HepG2 (cell line): ENCODE measurements at regions not wholly inside any gene's neighbourhood (a gene's known extent, or its start where the extent isn't known, plus 50 kb on each side); places are given as distances from the start of the nearest gene placed in this dataset.
"Not testable (repeated sequence)": the region's sequence is repeated elsewhere in the genome, so short reads cannot be mapped to it uniquely, and the experiment has no call there.

Source experiments
- ADNP ChIP-seq: sonication (generic); formaldehyde crosslinking; IDR thresholded peaks from 2 replicates; pipeline ENCODE4 v1.4.0; 2020; ENCODE audit warnings: missing genetic modification reagents
- CENPX ChIP-seq: sonication (generic); formaldehyde crosslinking; IDR thresholded peaks from 2 replicates; pipeline ENCODE4 v1.9.0; 2021; ENCODE audit warnings: mild to moderate bottlenecking, missing genetic modification reagents, moderate library complexity
- NR1H2 ChIP-seq: sonication (generic); formaldehyde crosslinking; IDR thresholded peaks from 2 replicates; pipeline ENCODE4 v1.8.1; 2022; ENCODE audit warnings: low read depth, missing genetic modification reagents, borderline replicate concordance
- POLR2A ChIP-seq, 2 experiments: IDR thresholded peaks; 2 replicates each; pipeline ENCODE4 v1.6.1; 2011; ENCODE audit warnings: low read depth in 2 of 2, low read length in 2 of 2, mild to moderate bottlenecking in 1 of 2, moderate library complexity in 1 of 2; ENCODE audit not compliant: insufficient read depth in 1 of 2
- SUZ12 ChIP-seq: fragments of 150-350 bp; IDR thresholded peaks from 2 replicates; pipeline ENCODE4 v1.6.1; 2014; ENCODE audit warnings: low read depth, low read length
- TP53 ChIP-seq: sonication (generic); formaldehyde crosslinking; conservative IDR thresholded peaks from 2 replicates; pipeline ENCODE4 v1.4.0; 2020; ENCODE audit warnings: missing genetic modification reagents
- ZNF274 ChIP-seq: sonication (generic); formaldehyde crosslinking; IDR thresholded peaks from 2 replicates; pipeline ENCODE4 v1.5.1; 2020; ENCODE audit warnings: mild to moderate bottlenecking, missing genetic modification reagents
- ZNF292 ChIP-seq: sonication (generic); formaldehyde crosslinking; IDR thresholded peaks from 2 replicates; pipeline ENCODE4 v1.8.1; 2022; ENCODE audit warnings: mild to moderate bottlenecking, low read depth, missing genetic modification reagents, borderline replicate concordance
- ZNF558 ChIP-seq: sonication (generic); formaldehyde crosslinking; IDR thresholded peaks from 2 replicates; pipeline ENCODE4 v1.9.0; 2022; ENCODE audit warnings: mild to moderate bottlenecking, missing genetic modification reagents, borderline replicate concordance
- ZNF703 ChIP-seq: sonication (generic); formaldehyde crosslinking; IDR thresholded peaks from 2 replicates; pipeline ENCODE4 v1.5.1; 2020; ENCODE audit warnings: missing genetic modification reagents, mild to moderate bottlenecking, moderate library complexity, borderline replicate concordance
- TF ChIP-seq, protein P1 (sequence below): sonication (generic); formaldehyde crosslinking; IDR thresholded peaks from 2 replicates; pipeline ENCODE4 v1.8.1; 2023; ENCODE audit warnings: mild to moderate bottlenecking, missing genetic modification reagents, borderline replicate concordance
- TF ChIP-seq, protein P2 (sequence below): sonication (generic); formaldehyde crosslinking; IDR thresholded peaks from 2 replicates; pipeline ENCODE4 v1.5.0; 2020; ENCODE audit warnings: mild to moderate bottlenecking, missing genetic modification reagents, moderate library complexity
- TF ChIP-seq, protein P3 (sequence below): sonication (generic); formaldehyde crosslinking; IDR thresholded peaks from 2 replicates; pipeline ENCODE4 v1.8.1; 2022; ENCODE audit warnings: mild to moderate bottlenecking, missing genetic modification reagents
- TF ChIP-seq, protein P4 (sequence below): sonication (generic); formaldehyde crosslinking; IDR thresholded peaks from 2 replicates; pipeline ENCODE4 v1.5.1; 2020; ENCODE audit warnings: mild to moderate bottlenecking, missing genetic modification reagents, borderline replicate concordance

DNA sequence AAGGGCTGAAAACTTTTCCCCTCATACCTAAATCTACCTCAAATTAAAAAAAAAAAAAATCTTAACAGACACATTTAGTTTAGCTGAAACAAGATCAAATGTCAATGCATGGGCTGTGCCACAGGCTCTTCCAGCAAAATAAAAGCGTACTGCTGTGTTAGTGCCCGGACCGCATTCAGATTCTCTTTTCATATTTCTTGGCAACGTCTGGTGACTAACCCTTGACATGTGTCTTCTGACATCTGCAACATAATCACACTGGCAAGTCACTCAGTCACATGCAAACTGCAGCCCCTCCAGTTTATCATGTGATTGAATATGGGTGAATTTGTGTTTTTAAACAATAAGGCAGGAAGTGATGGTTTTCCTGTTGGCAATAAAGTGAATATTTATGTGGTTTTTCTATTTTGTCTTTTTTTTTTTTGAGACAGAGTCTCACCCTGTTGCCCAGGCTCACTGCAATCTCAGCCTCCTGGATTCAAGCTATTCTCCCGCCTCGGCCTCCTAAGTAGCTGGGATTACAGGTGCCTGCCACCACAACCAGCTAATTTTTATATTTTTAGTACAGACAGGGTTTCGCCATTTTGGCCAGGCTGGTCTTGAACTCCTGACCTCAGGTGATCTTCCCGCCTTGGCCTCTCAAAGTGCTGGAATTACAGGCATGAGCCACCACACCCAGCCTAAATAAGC is 75.2 kb downstream of the CLEC18A start:
- TF ChIP-seq, protein P1, sequence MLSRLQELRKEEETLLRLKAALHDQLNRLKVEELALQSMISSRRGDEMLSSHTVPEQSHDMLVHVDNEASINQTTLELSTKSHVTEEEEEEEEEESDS (CRISPR knock-in tag) = not testable (repeated sequence)
- TF ChIP-seq ZNF292 (CRISPR knock-in tag); POLR2A (IDR thresholded peaks at IDR 0.05; ENCODE audit: insufficient read depth in 1 of 2, low read depth in 2 of 2, low read length in 2 of 2); ZNF558 (CRISPR knock-in tag); ZNF703 (CRISPR knock-in tag); SUZ12; NR1H2; ZNF274; ADNP (CRISPR knock-in tag); CENPX (CRISPR knock-in tag); TP53 (CRISPR knock-in tag): not testable (repeated sequence)
- TF ChIP-seq, protein P2, sequence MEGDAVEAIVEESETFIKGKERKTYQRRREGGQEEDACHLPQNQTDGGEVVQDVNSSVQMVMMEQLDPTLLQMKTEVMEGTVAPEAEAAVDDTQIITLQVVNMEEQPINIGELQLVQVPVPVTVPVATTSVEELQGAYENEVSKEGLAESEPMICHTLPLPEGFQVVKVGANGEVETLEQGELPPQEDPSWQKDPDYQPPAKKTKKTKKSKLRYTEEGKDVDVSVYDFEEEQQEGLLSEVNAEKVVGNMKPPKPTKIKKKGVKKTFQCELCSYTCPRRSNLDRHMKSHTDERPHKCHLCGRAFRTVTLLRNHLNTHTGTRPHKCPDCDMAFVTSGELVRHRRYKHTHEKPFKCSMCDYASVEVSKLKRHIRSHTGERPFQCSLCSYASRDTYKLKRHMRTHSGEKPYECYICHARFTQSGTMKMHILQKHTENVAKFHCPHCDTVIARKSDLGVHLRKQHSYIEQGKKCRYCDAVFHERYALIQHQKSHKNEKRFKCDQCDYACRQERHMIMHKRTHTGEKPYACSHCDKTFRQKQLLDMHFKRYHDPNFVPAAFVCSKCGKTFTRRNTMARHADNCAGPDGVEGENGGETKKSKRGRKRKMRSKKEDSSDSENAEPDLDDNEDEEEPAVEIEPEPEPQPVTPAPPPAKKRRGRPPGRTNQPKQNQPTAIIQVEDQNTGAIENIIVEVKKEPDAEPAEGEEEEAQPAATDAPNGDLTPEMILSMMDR = not testable (repeated sequence)
- TF ChIP-seq, protein P3, sequence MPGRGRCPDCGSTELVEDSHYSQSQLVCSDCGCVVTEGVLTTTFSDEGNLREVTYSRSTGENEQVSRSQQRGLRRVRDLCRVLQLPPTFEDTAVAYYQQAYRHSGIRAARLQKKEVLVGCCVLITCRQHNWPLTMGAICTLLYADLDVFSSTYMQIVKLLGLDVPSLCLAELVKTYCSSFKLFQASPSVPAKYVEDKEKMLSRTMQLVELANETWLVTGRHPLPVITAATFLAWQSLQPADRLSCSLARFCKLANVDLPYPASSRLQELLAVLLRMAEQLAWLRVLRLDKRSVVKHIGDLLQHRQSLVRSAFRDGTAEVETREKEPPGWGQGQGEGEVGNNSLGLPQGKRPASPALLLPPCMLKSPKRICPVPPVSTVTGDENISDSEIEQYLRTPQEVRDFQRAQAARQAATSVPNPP = not testable (repeated sequence)
- TF ChIP-seq, protein P4, sequence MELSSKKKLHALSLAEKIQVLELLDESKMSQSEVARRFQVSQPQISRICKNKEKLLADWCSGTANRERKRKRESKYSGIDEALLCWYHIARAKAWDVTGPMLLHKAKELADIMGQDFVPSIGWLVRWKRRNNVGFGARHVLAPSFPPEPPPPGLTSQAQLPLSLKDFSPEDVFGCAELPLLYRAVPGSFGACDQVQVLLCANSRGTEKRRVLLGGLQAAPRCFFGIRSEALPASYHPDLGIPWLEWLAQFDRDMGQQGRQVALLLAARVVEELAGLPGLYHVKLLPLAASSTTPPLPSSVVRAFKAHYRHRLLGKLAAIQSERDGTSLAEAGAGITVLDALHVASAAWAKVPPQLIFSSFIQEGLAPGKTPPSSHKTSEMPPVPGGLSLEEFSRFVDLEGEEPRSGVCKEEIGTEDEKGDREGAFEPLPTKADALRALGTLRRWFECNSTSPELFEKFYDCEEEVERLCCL = not testable (repeated sequence)
